ENCODE measurements at regions not wholly inside any gene's neighbourhood (a gene's known extent, or its start where the extent isn't known, plus 50 kb on each side); places are given as distances from the start of the nearest gene placed in this dataset.

- no peak for DNase-seq (ENCODE audit: low read depth in 2 of 2)
Measured at GRCh38 chr9:107118863-107119624, 164.0 kb upstream of the RAD23B start.

GRCh38 chr9:107119735-107120134 is 163.3 kb upstream of the RAD23B start:
- no peak for DNase-seq (ENCODE audit: low read depth in 2 of 2)

- DNase-seq (ENCODE audit: low read depth in 2 of 2), result no peak
Measured at GRCh38 chr9:107123389-107123788, 159.7 kb upstream of the RAD23B start.

- DNase-seq (ENCODE audit: low read depth in 2 of 2), result no peak
Measured at GRCh38 chr9:107127608-107128007, 155.5 kb upstream of the RAD23B start.

GRCh38 chr9:107131108-107131799 is 151.8 kb upstream of the RAD23B start:
- DNase-seq (ENCODE audit: low read depth in 2 of 2), result no peak

GRCh38 chr9:107136296-107136695 is 146.8 kb upstream of the RAD23B start:
- no peak for DNase-seq (ENCODE audit: low read depth in 2 of 2)

- no peak for DNase-seq (ENCODE audit: low read depth in 2 of 2)
Measured at GRCh38 chr9:107137495-107138202, 145.4 kb upstream of the RAD23B start.

GRCh38 chr9:107138261-107138992 is 144.7 kb upstream of the RAD23B start:
- no peak for DNase-seq (ENCODE audit: low read depth in 2 of 2)

- no peak for DNase-seq (ENCODE audit: low read depth in 2 of 2)
Measured at GRCh38 chr9:107141967-107142366, 141.1 kb upstream of the RAD23B start.

GRCh38 chr9:107142430-107142829 is 140.6 kb upstream of the RAD23B start:
- DNase-seq (ENCODE audit: low read depth in 2 of 2), result no peak

- no peak for DNase-seq (ENCODE audit: low read depth in 2 of 2)
Measured at GRCh38 chr9:107142896-107143603, 140.0 kb upstream of the RAD23B start.

- no peak for DNase-seq (ENCODE audit: low read depth in 2 of 2)
Measured at GRCh38 chr9:107144475-107144874, 138.6 kb upstream of the RAD23B start.

GRCh38 chr9:107147134-107147533 is 135.9 kb upstream of the RAD23B start:
- no peak for DNase-seq (ENCODE audit: low read depth in 2 of 2)

GRCh38 chr9:107148216-107148615 is 134.9 kb upstream of the RAD23B start:
- no peak for DNase-seq (ENCODE audit: low read depth in 2 of 2)

- no peak for DNase-seq (ENCODE audit: low read depth in 2 of 2)
Measured at GRCh38 chr9:107149756-107150155, 133.3 kb upstream of the RAD23B start.

- DNase-seq (ENCODE audit: low read depth in 2 of 2), result no peak
Measured at GRCh38 chr9:107153336-107153735, 129.7 kb upstream of the RAD23B start.

- no peak for DNase-seq (ENCODE audit: low read depth in 2 of 2)
Measured at GRCh38 chr9:107154291-107154690, 128.8 kb upstream of the RAD23B start.

GRCh38 chr9:107154766-107155165 is 128.3 kb upstream of the RAD23B start:
- DNase-seq (ENCODE audit: low read depth in 2 of 2), result no peak

- no peak for DNase-seq (ENCODE audit: low read depth in 2 of 2)
Measured at GRCh38 chr9:107155244-107155817, 127.7 kb upstream of the RAD23B start.

- DNase-seq (ENCODE audit: low read depth in 2 of 2), result no peak
Measured at GRCh38 chr9:107158321-107158720, 124.8 kb upstream of the RAD23B start.

GRCh38 chr9:107161338-107161737 is 121.7 kb upstream of the RAD23B start:
- no peak for DNase-seq (ENCODE audit: low read depth in 2 of 2)

Data from stimulated activated CD8-positive, alpha-beta memory T cell treated with anti-CD3 and anti-CD28 coated beads, Interleukin-15, amount 100 ng/mL, for 48 hours (primary cell).